Neural cell (in vitro differentiated cells): ENCODE measurements at regions not wholly inside any gene's neighbourhood (a gene's known extent, or its start where the extent isn't known, plus 50 kb on each side); places are given as distances from the start of the nearest gene placed in this dataset.

Source experiments
- H2AFZ ChIP-seq: fragments of 200-600, 300-800 bp; sonication (generic), shearing (Covaris generic); 2 replicates; pipeline ENCODE4 v1.6.0; 2014; ENCODE audit warnings: low read depth, mild to moderate bottlenecking, antibody characterized with exemption, low read length, moderate library complexity
- H3F3A ChIP-seq: fragments of 200-600 bp; shearing (Covaris generic); 2 replicates; pipeline ENCODE4 v1.6.1; 2016; ENCODE audit warnings: mild to moderate bottlenecking, moderate library complexity, mixed read lengths, antibody characterized with exemption, low read length; ENCODE audit not compliant: insufficient read depth, poor library complexity, severe bottlenecking
- H3K27ac ChIP-seq: fragments of 200-600, 300-800 bp; sonication (generic), shearing (Covaris generic); 2 replicates; pipeline ENCODE4 v1.5.1; 2014; ENCODE audit warnings: mild to moderate bottlenecking, low read length, moderate library complexity
- H3K27me3 ChIP-seq: fragments of 300-800, 200-600 bp; sonication (generic), shearing (Covaris generic); 2 replicates; pipeline ENCODE4 v1.6.0; 2014; ENCODE audit warnings: mild to moderate bottlenecking, low read depth, low read length, moderate library complexity; ENCODE audit not compliant: insufficient read depth
- H3K36me3 ChIP-seq: fragments of 300-800, 200-600 bp; sonication (generic), shearing (Covaris generic); 2 replicates; pipeline ENCODE4 v1.5.1; 2014; ENCODE audit warnings: mild to moderate bottlenecking, antibody characterized with exemption, low read length, moderate library complexity; ENCODE audit not compliant: insufficient read depth
- H3K4me2 ChIP-seq: fragments of 300-800, 200-600 bp; sonication (generic), shearing (Covaris generic); 2 replicates; pipeline ENCODE4 v1.6.0; 2014; ENCODE audit warnings: mild to moderate bottlenecking, low read length
- H3K4me3 ChIP-seq: fragments of 300-800, 200-600 bp; sonication (generic), shearing (Covaris generic); 2 replicates; pipeline ENCODE4 v1.5.1; 2014; ENCODE audit warnings: mild to moderate bottlenecking, low read length, moderate library complexity
- H3K79me2 ChIP-seq: fragments of 200-600 bp; shearing (Covaris generic); replicated peaks from 2 replicates; pipeline ENCODE4 v1.6.0; 2014; ENCODE audit warnings: mild to moderate bottlenecking, low read length, moderate library complexity; ENCODE audit not compliant: insufficient read depth
- H3K9ac ChIP-seq: fragments of 300-800, 200-600 bp; sonication (generic), shearing (Covaris generic); 2 replicates; pipeline ENCODE4 v1.6.1; 2016; ENCODE audit warnings: mild to moderate bottlenecking, low read length, mixed read lengths
- H3K9me2 ChIP-seq: fragments of 200-600 bp; shearing (Covaris generic); 2 replicates; pipeline ENCODE4 v1.6.1; 2016; ENCODE audit warnings: mild to moderate bottlenecking, low read length, mixed read lengths; ENCODE audit not compliant: insufficient read depth
- H3K9me3 ChIP-seq: fragments of 200-600, 300-800 bp; sonication (generic), shearing (Covaris generic); 2 replicates; pipeline ENCODE4 v1.6.1; 2016; ENCODE audit warnings: mild to moderate bottlenecking, mixed run types, low read length, moderate library complexity, mixed read lengths
- H4K20me1 ChIP-seq: fragments of 200-600 bp; shearing (Covaris generic); 2 replicates; pipeline ENCODE4 v1.6.1; 2016; ENCODE audit warnings: mild to moderate bottlenecking, mixed run types; ENCODE audit not compliant: insufficient read depth
- EP300 ChIP-seq: fragments of 450-650 bp; conservative IDR thresholded peaks from 2 replicates; pipeline ENCODE4 v1.6.1; 2014; ENCODE audit warnings: antibody characterized with exemption, mild to moderate bottlenecking, moderate library complexity; ENCODE audit not compliant: poor library complexity, severe bottlenecking
- EZH2 ChIP-seq: fragments of 200-600, 300-800 bp; shearing (Covaris generic), sonication (generic); IDR thresholded peaks from 2 replicates; pipeline ENCODE4 v1.6.1; 2014; ENCODE audit warnings: antibody characterized with exemption, low read length, borderline replicate concordance, mild to moderate bottlenecking; ENCODE audit not compliant: insufficient read depth, poor library complexity, severe bottlenecking
- MXI1 ChIP-seq: fragments of 450-650 bp; conservative IDR thresholded peaks from 2 replicates; pipeline ENCODE4 v1.6.1; 2014; ENCODE audit warnings: antibody characterized with exemption, mild to moderate bottlenecking; ENCODE audit not compliant: poor library complexity, severe bottlenecking
- POLR2AphosphoS5 ChIP-seq: IDR thresholded peaks from 2 replicates; pipeline ENCODE4 v1.6.1; 2012
- RAD21 ChIP-seq: fragments of 450-650 bp; conservative IDR thresholded peaks from 2 replicates; pipeline ENCODE4 v1.6.1; 2014; ENCODE audit warnings: antibody characterized with exemption, mild to moderate bottlenecking, moderate library complexity
- SMC3 ChIP-seq: fragments of 450-650 bp; conservative IDR thresholded peaks from 2 replicates; pipeline ENCODE4 v1.6.1; 2014; ENCODE audit warnings: antibody characterized with exemption, mild to moderate bottlenecking, moderate library complexity; ENCODE audit not compliant: poor library complexity
- TAF1 ChIP-seq: IDR thresholded peaks from 2 replicates; pipeline ENCODE4 v1.6.1; 2012; ENCODE audit warnings: low read depth
- TF ChIP-seq, protein P1 (sequence below): fragments of 450-650 bp; IDR thresholded peaks from 2 replicates; pipeline ENCODE4 v1.5.1; 2014; ENCODE audit warnings: antibody characterized with exemption, mild to moderate bottlenecking, moderate library complexity; ENCODE audit not compliant: poor library complexity, severe bottlenecking
- TF ChIP-seq, protein P2 (sequence below): IDR thresholded peaks from 2 replicates; pipeline ENCODE4 v1.6.1; 2012; ENCODE audit warnings: borderline replicate concordance

DNA sequence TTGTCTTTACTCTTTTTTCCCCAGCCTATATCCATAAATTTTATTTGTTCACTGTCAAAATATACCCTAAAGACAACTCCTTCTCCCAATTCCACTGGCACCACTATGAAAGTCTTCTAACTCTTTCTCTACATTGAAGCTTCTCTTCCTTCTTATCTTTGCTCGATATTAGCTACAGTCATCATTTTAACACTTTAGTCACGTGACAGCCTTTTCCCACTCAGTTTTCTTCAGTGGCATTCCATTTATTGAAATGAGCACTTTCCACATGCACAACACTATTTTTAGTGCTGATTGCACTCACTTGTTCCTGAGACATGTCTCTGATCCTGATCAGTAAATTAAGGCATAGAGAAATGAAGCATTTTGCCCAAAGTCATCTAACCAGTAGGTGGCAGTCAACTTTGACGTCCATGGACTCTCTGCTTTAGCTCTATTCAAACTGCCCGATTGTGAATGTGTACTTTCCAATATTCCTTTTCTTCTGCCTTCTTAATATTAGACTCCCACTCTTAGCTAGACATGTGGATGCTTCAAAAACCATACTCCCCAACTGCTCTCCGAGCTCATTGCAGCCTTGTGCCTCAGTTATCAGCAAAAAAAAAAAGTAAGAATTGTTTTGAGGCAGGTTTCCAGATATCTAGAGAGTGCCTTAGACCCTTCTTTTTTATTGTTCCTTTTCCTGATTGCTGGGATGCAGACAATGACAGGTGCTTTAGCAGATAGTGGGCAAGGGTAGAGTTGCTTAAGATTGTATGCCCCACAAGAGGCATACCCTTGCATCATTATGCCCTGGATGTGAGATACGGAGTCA, 394.4 kb upstream of the ADGRL3 start:
- no peaks in the 10 kb centered on the region for H3F3A ChIP-seq
- no peak overlapping the region for H3K4me3 ChIP-seq
- H3K27ac ChIP-seq = no peak overlapping the region
- TF ChIP-seq RAD21 (peak; percentile 14), SMC3 (no peak), TAF1 (no peak), EP300 (no peak), POLR2AphosphoS5 (no peak), MXI1 (no peak), EZH2 (no peak)
- TF ChIP-seq, protein P1, sequence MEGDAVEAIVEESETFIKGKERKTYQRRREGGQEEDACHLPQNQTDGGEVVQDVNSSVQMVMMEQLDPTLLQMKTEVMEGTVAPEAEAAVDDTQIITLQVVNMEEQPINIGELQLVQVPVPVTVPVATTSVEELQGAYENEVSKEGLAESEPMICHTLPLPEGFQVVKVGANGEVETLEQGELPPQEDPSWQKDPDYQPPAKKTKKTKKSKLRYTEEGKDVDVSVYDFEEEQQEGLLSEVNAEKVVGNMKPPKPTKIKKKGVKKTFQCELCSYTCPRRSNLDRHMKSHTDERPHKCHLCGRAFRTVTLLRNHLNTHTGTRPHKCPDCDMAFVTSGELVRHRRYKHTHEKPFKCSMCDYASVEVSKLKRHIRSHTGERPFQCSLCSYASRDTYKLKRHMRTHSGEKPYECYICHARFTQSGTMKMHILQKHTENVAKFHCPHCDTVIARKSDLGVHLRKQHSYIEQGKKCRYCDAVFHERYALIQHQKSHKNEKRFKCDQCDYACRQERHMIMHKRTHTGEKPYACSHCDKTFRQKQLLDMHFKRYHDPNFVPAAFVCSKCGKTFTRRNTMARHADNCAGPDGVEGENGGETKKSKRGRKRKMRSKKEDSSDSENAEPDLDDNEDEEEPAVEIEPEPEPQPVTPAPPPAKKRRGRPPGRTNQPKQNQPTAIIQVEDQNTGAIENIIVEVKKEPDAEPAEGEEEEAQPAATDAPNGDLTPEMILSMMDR = peak; percentile 33
- H3K9me3 ChIP-seq = no peaks in the 10 kb centered on the region
- H3K9ac ChIP-seq = no peak overlapping the region
- H3K9me2 ChIP-seq = no peaks in the 10 kb centered on the region
- no peaks in the 10 kb centered on the region for H3K36me3 ChIP-seq
- no peaks in the 10 kb centered on the region for H3K79me2 ChIP-seq
- H3K4me2 ChIP-seq = no peak overlapping the region
- H4K20me1 ChIP-seq = no peaks in the 10 kb centered on the region
- no peak overlapping the region for H2AFZ ChIP-seq
- H3K27me3 ChIP-seq = no peaks in the 10 kb centered on the region

DNA sequence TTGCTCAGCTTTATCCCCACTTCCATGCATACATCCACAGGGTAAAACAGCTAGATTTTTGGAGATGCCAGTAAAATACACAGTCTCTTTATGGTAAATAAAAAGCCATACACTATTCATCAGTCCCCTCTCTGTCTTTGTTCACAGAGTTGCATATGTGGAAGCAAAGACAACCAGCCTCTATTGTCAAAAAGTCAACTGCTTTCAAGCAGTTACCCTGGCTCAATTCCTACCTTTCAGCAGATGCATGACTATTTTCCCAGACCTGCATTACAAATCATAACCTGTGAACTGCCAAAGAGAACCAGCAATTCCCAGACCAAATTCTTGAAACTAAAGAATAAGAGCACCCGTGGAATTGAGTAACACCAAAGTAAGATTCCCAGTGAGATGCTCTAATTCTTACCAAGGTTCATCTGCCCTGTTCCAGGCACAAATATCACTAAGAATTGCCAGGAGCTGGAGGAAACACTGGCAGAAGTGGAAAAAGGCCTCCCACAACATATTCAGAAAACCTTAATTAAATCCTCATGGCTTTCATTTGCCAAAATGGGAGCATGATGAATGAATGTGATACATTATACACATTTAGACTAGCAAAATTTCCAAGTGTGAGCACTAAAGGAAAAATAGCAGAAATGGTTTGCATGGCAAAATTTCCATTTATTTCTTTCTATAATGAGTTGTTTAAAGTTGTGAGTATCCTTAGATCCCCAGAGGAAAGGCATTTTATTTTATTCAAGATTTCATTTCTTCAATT, 391.2 kb upstream of the ADGRL3 start:
- no peaks in the 10 kb centered on the region for H3K79me2 ChIP-seq
- H2AFZ ChIP-seq = no peak overlapping the region
- no peaks in the 10 kb centered on the region for H3K36me3 ChIP-seq
- no peak overlapping the region for H3K4me3 ChIP-seq
- no peaks in the 10 kb centered on the region for H3K9me3 ChIP-seq
- H3K27ac ChIP-seq = no peak overlapping the region
- no peaks in the 10 kb centered on the region for H3F3A ChIP-seq
- TF ChIP-seq SMC3 (no peak), POLR2AphosphoS5 (no peak), TAF1 (no peak), EP300 (no peak), RAD21 (no peak), MXI1 (no peak), EZH2 (no peak)
- TF ChIP-seq, protein P1 = no peak
- TF ChIP-seq, protein P2, sequence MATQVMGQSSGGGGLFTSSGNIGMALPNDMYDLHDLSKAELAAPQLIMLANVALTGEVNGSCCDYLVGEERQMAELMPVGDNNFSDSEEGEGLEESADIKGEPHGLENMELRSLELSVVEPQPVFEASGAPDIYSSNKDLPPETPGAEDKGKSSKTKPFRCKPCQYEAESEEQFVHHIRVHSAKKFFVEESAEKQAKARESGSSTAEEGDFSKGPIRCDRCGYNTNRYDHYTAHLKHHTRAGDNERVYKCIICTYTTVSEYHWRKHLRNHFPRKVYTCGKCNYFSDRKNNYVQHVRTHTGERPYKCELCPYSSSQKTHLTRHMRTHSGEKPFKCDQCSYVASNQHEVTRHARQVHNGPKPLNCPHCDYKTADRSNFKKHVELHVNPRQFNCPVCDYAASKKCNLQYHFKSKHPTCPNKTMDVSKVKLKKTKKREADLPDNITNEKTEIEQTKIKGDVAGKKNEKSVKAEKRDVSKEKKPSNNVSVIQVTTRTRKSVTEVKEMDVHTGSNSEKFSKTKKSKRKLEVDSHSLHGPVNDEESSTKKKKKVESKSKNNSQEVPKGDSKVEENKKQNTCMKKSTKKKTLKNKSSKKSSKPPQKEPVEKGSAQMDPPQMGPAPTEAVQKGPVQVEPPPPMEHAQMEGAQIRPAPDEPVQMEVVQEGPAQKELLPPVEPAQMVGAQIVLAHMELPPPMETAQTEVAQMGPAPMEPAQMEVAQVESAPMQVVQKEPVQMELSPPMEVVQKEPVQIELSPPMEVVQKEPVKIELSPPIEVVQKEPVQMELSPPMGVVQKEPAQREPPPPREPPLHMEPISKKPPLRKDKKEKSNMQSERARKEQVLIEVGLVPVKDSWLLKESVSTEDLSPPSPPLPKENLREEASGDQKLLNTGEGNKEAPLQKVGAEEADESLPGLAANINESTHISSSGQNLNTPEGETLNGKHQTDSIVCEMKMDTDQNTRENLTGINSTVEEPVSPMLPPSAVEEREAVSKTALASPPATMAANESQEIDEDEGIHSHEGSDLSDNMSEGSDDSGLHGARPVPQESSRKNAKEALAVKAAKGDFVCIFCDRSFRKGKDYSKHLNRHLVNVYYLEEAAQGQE = no peak
- no peak overlapping the region for H3K4me2 ChIP-seq
- H3K27me3 ChIP-seq = no peaks in the 10 kb centered on the region
- H3K9ac ChIP-seq = no peak overlapping the region
- H4K20me1 ChIP-seq = no peaks in the 10 kb centered on the region
- H3K9me2 ChIP-seq = no peaks in the 10 kb centered on the region
